SK-N-SH treated with all-trans-retinoic acid at 6 μM for 48 hours (cell line): ENCODE measurements at regions not wholly inside any gene's neighbourhood (a gene's known extent, or its start where the extent isn't known, plus 50 kb on each side); places are given as distances from the start of the nearest gene placed in this dataset.

Experiments
- ISL1 ChIP-seq: fragments of 250-450 bp; sonication (Bioruptor Pico); IDR thresholded peaks from 2 replicates; pipeline ENCODE4 v2.1.2; 2022; ENCODE audit warnings: mild to moderate bottlenecking, moderate library complexity
- RARB ChIP-seq: fragments of 250-450 bp; sonication (Bioruptor Pico); IDR thresholded peaks from 2 replicates; pipeline ENCODE4 v1.8.0; 2021; ENCODE audit warnings: mild to moderate bottlenecking, moderate library complexity
- TOX ChIP-seq: fragments of 250-450 bp; sonication (Bioruptor Pico); IDR thresholded peaks from 2 replicates; pipeline ENCODE4 v1.8.0; 2021; ENCODE audit warnings: mild to moderate bottlenecking, moderate library complexity, borderline replicate concordance
- TSHZ2 ChIP-seq: fragments of 250-450 bp; sonication (Bioruptor Pico); IDR thresholded peaks from 2 replicates; pipeline ENCODE4 v1.5.0; 2020; ENCODE audit warnings: mild to moderate bottlenecking, moderate library complexity
- ZNF565 ChIP-seq: fragments of 450-650 bp; formaldehyde crosslinking; conservative IDR thresholded peaks from 2 replicates; pipeline ENCODE4 v1.5.0; 2020; ENCODE audit warnings: low read depth, mild to moderate bottlenecking, moderate library complexity

GRCh38 chr19:28221736-28222135 is 991.2 kb downstream of the UQCRFS1 start:
- no peak for TF ChIP-seq ISL1 (CRISPR knock-in tag)
- no peak for TF ChIP-seq TSHZ2
- TF ChIP-seq ZNF565 (CRISPR knock-in tag), result no peak
- TF ChIP-seq TOX (CRISPR knock-in tag), result no peak
- TF ChIP-seq RARB, result no peak
